ENCODE measurements at regions not wholly inside any gene's neighbourhood (a gene's known extent, or its start where the extent isn't known, plus 50 kb on each side); places are given as distances from the start of the nearest gene placed in this dataset.

DNA sequence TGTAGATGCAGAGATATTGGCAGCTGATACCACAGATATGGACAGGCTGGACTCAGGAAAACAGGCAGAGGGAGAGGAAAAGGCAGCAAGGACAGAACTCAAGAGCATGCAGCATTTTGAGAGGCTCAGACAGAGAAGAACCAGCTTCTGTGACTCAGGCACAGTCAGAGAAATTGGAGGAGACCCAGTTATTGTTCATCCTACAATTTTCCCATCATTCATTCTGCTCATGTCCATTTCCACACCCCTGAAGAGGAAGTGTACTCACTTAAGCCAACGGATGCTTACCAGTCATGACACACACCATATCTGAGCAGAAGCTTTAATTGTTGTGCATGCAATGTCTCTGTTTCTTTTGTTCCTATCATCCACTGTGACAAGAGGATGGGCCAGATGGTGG is 359.8 kb upstream of the HTR2A start:
- intact Hi-C loops (cut with DNase I) = no loop called here
- no peaks in the 10 kb centered on the region for H3K36me3 ChIP-seq
- no peaks in the 10 kb centered on the region for H3K4me1 ChIP-seq
- no peak overlapping the region for H3K27ac ChIP-seq
- H3K9me3 ChIP-seq = no peaks in the 10 kb centered on the region
- H3K4me3 ChIP-seq = no peak overlapping the region
- ATAC-seq (peak in 1 of 8 donors; percentile 48), DNase-seq (no peak)
- 39 to 57% methylated on average over 1 of the region's 1 CpG for WGBS, 2 donors
- no peak for TF ChIP-seq CTCF (IDR thresholded peaks at IDR 0.05)
- peaks cover 0 to 4% (median 0%) of the 10 kb centered on the region in 7 donors for H3K27me3 ChIP-seq

DNA sequence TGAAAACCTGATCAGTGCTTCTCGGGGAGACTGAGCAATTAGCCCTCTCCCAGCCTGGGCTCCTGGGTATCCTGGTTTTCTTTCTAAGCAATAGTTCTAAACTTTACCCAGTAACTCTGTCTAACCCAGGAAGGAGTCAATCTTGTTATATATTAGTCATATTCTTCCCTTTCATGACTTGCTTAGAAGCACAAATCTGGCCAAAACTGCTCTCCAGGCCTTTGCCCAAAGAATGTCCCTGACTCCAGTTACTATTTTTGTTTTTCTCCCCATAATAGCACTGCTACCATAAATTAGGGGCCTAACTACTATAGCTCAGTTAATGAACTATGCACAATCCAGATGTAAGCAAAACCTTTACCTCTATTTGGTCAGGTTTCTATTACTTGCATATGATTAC is 355.8 kb upstream of the HTR2A start:
- H3K4me3 ChIP-seq = no peak overlapping the region
- no peak for ATAC-seq
- WGBS, 2 donors = 96% methylated on average over 1 of the region's 1 CpG
- DNase-seq = no peak
- no peak for TF ChIP-seq CTCF (IDR thresholded peaks at IDR 0.05)
- H3K4me1 ChIP-seq = no peaks in the 10 kb centered on the region
- no peaks in the 10 kb centered on the region for H3K27me3 ChIP-seq
- H3K9me3 ChIP-seq = no peaks in the 10 kb centered on the region
- no peaks in the 10 kb centered on the region for H3K36me3 ChIP-seq
- intact Hi-C loops (cut with DNase I) = no loop called here
- no peak overlapping the region for H3K27ac ChIP-seq

GRCh38 chr13:47251771-47252170 is 354.9 kb upstream of the HTR2A start:
- DNase-seq (no peak), ATAC-seq (no peak)
- H3K9me3 ChIP-seq = no peaks in the 10 kb centered on the region
- 66 to 69% methylated on average over 4 of the region's 4 CpGs for WGBS, 2 donors
- TF ChIP-seq CTCF (IDR thresholded peaks at IDR 0.05) = no peak
- no peak overlapping the region for H3K4me3 ChIP-seq
- intact Hi-C loops (cut with DNase I) = no loop called here
- no peaks in the 10 kb centered on the region for H3K27me3 ChIP-seq
- H3K36me3 ChIP-seq = no peaks in the 10 kb centered on the region
- no peaks in the 10 kb centered on the region for H3K4me1 ChIP-seq
- H3K27ac ChIP-seq = no peak overlapping the region

GRCh38 chr13:47250146-47250545 is 353.3 kb upstream of the HTR2A start:
- DNase-seq = no peak
- no peaks in the 10 kb centered on the region for H3K27me3 ChIP-seq
- no peaks in the 10 kb centered on the region for H3K36me3 ChIP-seq
- WGBS, 2 donors = 62 to 64% methylated on average over 7 of the region's 7 CpGs
- H3K27ac ChIP-seq = no peak overlapping the region
- no peak for TF ChIP-seq CTCF (IDR thresholded peaks at IDR 0.05)
- no peak for ATAC-seq
- intact Hi-C loops (cut with DNase I) = no loop called here
- H3K4me3 ChIP-seq = no peak overlapping the region
- H3K9me3 ChIP-seq = peaks cover 0 to 2% (median 0%) of the 10 kb centered on the region in 11 donors
- H3K4me1 ChIP-seq = no peaks in the 10 kb centered on the region

GRCh38 chr13:47249266-47249665 is 352.4 kb upstream of the HTR2A start:
- no peak overlapping the region for H3K4me3 ChIP-seq
- peaks cover 0 to 5% (median 0%) of the 10 kb centered on the region in 11 donors for H3K9me3 ChIP-seq
- H3K27ac ChIP-seq = no peak overlapping the region
- TF ChIP-seq CTCF (IDR thresholded peaks at IDR 0.05) = no peak
- intact Hi-C loops (cut with DNase I) = no loop called here
- ATAC-seq (no peak), DNase-seq (no peak)
- H3K27me3 ChIP-seq = no peaks in the 10 kb centered on the region
- no peaks in the 10 kb centered on the region for H3K36me3 ChIP-seq
- H3K4me1 ChIP-seq = no peaks in the 10 kb centered on the region
